K562 (cell line): ENCODE measurements at regions not wholly inside any gene's neighbourhood (a gene's known extent, or its start where the extent isn't known, plus 50 kb on each side); places are given as distances from the start of the nearest gene placed in this dataset.

Experiments
- ATAC-seq: fragments of 200-7000 bp; cut with Tn5 transposase; 3 replicates; pipeline ENCODE4 v1.9.1; 2020; ENCODE audit warnings: moderate library complexity
- BruUV-seq: library from RNA; stranded (reverse); fragments of 400-500 nt; replicated peaks from 2 replicates; lab custom pipeline; 2021; lab: Mats Ljungman, UMichigan
- CTCF ChIA-PET: fragments of 300-600 bp; formaldehyde crosslinking; extraction: SDS; loops from one replicate; lab custom pipeline; 2021; ENCODE audit warnings: low intra/inter-chr PET ratio; lab: Yijun Ruan, JAX
- POLR2A ChIA-PET: fragments of 300-600, 350-650 bp; sonication (Branson Sonifier 250); formaldehyde crosslinking; extraction: SDS; loops from one replicate; lab custom pipeline; 2021; ENCODE audit warnings: antibody characterized with exemption, inconsistent platforms; lab: Yijun Ruan, JAX
- DNase-seq, 4 experiments: peaks; one replicate each; pipeline versions ENCODE4 v3.0.0 to v3.0.0-alpha.2; 2011 to 2018; ENCODE audit warnings: low spot score in 3 of 4, mixed read lengths in 3 of 4; ENCODE audit errors: extremely low read depth in 1 of 4
- FAIRE-seq: peaks from 2 replicates; lab custom pipeline; 2011; peaks lifted over from hg19 to GRCh38; lab: Jason Lieb, UNC
- H2AFZ ChIP-seq: 2 replicates; pipeline ENCODE4 v1.6.0; 2011; ENCODE audit warnings: low read depth, low read length, control low read depth, inconsistent platforms
- H3K27ac ChIP-seq: fragments of 200-600 bp; 3 replicates; pipeline ENCODE4 v1.8.0; 2011; ENCODE audit warnings: low read depth, mild to moderate bottlenecking, control low read depth, inconsistent platforms, low read length, moderate library complexity, mixed read lengths; ENCODE audit errors: extremely low read depth
- H3K27me3 ChIP-seq, 2 experiments: fragments of 300-600 bp in 1 of 2; 2 replicates in 1 of 2; 3 replicates in 1 of 2; pipeline versions ENCODE4 v1.6.0 to v1.8.0; 2011; ENCODE audit warnings: inconsistent platforms in 2 of 2, low read length in 2 of 2, mild to moderate bottlenecking in 1 of 2, mixed read lengths in 1 of 2, moderate library complexity in 1 of 2; ENCODE audit not compliant: control insufficient read depth in 2 of 2, insufficient read depth in 2 of 2
- H3K36me3 ChIP-seq: fragments of 300-600 bp; 3 replicates; pipeline ENCODE4 v1.8.0; 2011; ENCODE audit warnings: mild to moderate bottlenecking, low read length, inconsistent platforms; ENCODE audit not compliant: control insufficient read depth, insufficient read depth
- H3K4me1 ChIP-seq, 2 experiments: fragments of 200-600 bp in 1 of 2; replicated peaks in 1 of 2; 2 replicates in 1 of 2; 3 replicates in 1 of 2; pipeline versions ENCODE4 v1.5.1 to v1.8.0; 2011; ENCODE audit warnings: inconsistent platforms in 2 of 2, low read length in 2 of 2, mild to moderate bottlenecking in 1 of 2, mixed read lengths in 1 of 2, moderate library complexity in 1 of 2; ENCODE audit not compliant: control insufficient read depth in 2 of 2, insufficient read depth in 2 of 2
- H3K4me2 ChIP-seq: 2 replicates; pipeline ENCODE4 v1.6.1; 2011; ENCODE audit warnings: low read length, control low read depth, inconsistent platforms, mixed read lengths; ENCODE audit not compliant: insufficient read depth
- H3K4me3 ChIP-seq: fragments of 200-600 bp; sonication (generic), shearing (Covaris generic); 2 replicates; pipeline ENCODE4 v1.5.1; 2016; ENCODE audit warnings: control low read depth, inconsistent platforms
- H3K79me2 ChIP-seq: fragments of 200-600 bp; 3 replicates; pipeline ENCODE4 v1.8.0; 2011; ENCODE audit warnings: low read length, inconsistent platforms; ENCODE audit not compliant: control insufficient read depth, insufficient read depth
- H3K9ac ChIP-seq, 2 experiments: 2 replicates each; pipeline versions ENCODE4 v1.6.0 to v1.6.1; 2011; ENCODE audit warnings: low read depth in 2 of 2, low read length in 2 of 2, control low read depth in 1 of 2, inconsistent platforms in 1 of 2, mild to moderate bottlenecking in 1 of 2, mixed read lengths in 1 of 2; ENCODE audit not compliant: insufficient read depth in 1 of 2
- H3K9me1 ChIP-seq: one replicate; pipeline ENCODE4 v1.6.0; 2011; ENCODE audit warnings: inconsistent platforms, mild to moderate bottlenecking, low read length, moderate library complexity; ENCODE audit not compliant: control insufficient read depth, insufficient read depth
- H3K9me3 ChIP-seq: replicated peaks from 2 replicates; pipeline ENCODE4 v1.5.1; 2011; ENCODE audit warnings: low read depth, low read length, inconsistent platforms; ENCODE audit not compliant: control insufficient read depth, insufficient read depth
- H4K20me1 ChIP-seq: replicated peaks from 2 replicates; pipeline ENCODE4 v1.6.1; 2011; ENCODE audit warnings: low read length, inconsistent platforms, mixed read lengths; ENCODE audit not compliant: control insufficient read depth, insufficient read depth
- ARHGAP35 ChIP-seq: fragments of 450-650 bp; IDR thresholded peaks from 2 replicates; pipeline ENCODE4 v1.6.1; 2018; ENCODE audit not compliant: partially characterized antibody
- ARID2 ChIP-seq: fragments of 450-650 bp; IDR thresholded peaks from 2 replicates; pipeline ENCODE4 v1.6.1; 2017; ENCODE audit warnings: antibody characterized with exemption, mild to moderate bottlenecking
- C11orf30 ChIP-seq: fragments of 450-650 bp; IDR thresholded peaks from 2 replicates; pipeline ENCODE4 v1.6.1; 2016; ENCODE audit warnings: low read depth, mild to moderate bottlenecking
- CHD4 ChIP-seq: fragments of 200-600 bp; sonication (generic); IDR thresholded peaks from 3 replicates; pipeline ENCODE4 v1.6.1; 2012; ENCODE audit warnings: low read depth, mild to moderate bottlenecking, mixed read lengths, low read length, inconsistent platforms; ENCODE audit not compliant: insufficient read depth, insufficient replicate concordance, poor library complexity, severe bottlenecking
- DACH1 ChIP-seq: fragments of 450-650 bp; IDR thresholded peaks from 2 replicates; pipeline ENCODE4 v1.6.1; 2018; ENCODE audit not compliant: partially characterized antibody
- JUN ChIP-seq, 2 experiments: sonication (generic) in 1 of 2; formaldehyde crosslinking in 1 of 2; IDR thresholded peaks; 2 replicates each; pipeline versions ENCODE4 v1.6.1 to v1.8.0; 2012 to 2022; ENCODE audit warnings: borderline replicate concordance in 2 of 2, mild to moderate bottlenecking in 2 of 2, improper control_type of control experiment in 1 of 2, low read depth in 1 of 2, low read length in 1 of 2, missing genetic modification reagents in 1 of 2
- KAT2B ChIP-seq: IDR thresholded peaks from one replicate; pipeline ENCODE4 v1.6.1; 2012; ENCODE audit warnings: low read depth, mild to moderate bottlenecking, control low read depth, inconsistent platforms, low read length, moderate library complexity
- MAFF ChIP-seq: IDR thresholded peaks from 2 replicates; pipeline ENCODE4 v1.6.1; 2012; ENCODE audit warnings: low read length, improper control_type of control experiment
- MAFG ChIP-seq: fragments of 450-650 bp; conservative IDR thresholded peaks from 2 replicates; pipeline ENCODE4 v1.6.1; 2016; ENCODE audit warnings: missing genetic modification characterization, missing compliant biosample characterization
- MAFK ChIP-seq: IDR thresholded peaks from 2 replicates; pipeline ENCODE4 v1.6.1; 2011; ENCODE audit warnings: low read length, improper control_type of control experiment
- RAD21 ChIP-seq, 2 experiments: fragments of 250-450 bp in 1 of 2; fragments of 450-650 bp in 1 of 2; sonication (Bioruptor Pico) in 1 of 2; formaldehyde crosslinking in 1 of 2; IDR thresholded peaks in 1 of 2; conservative IDR thresholded peaks in 1 of 2; 2 replicates each; pipeline versions ENCODE4 v1.4.0 to v1.8.0; 2020 to 2022; ENCODE audit warnings: mild to moderate bottlenecking in 2 of 2, moderate library complexity in 1 of 2
- SAFB ChIP-seq: fragments of 200-400 bp; formaldehyde crosslinking; IDR thresholded peaks from 2 replicates; pipeline ENCODE4 v1.6.1; 2017; ENCODE audit warnings: low read depth, low read length, borderline replicate concordance
- SNRNP70 ChIP-seq: fragments of 200-400 bp; formaldehyde crosslinking; optimal IDR thresholded peaks from 2 replicates; pipeline ENCODE3; 2017; ENCODE audit warnings: low read depth, low read length
- ZNF316 ChIP-seq: fragments of 450-650 bp; IDR thresholded peaks from 2 replicates; pipeline ENCODE4 v1.6.1; 2016
- WGBS: fragments of 100-300 bp; shearing (Covaris generic); methylation state at CpG from one replicate; pipeline ENCODE4 v1.1.6; 2016; ENCODE audit warnings: low coverage, mixed read lengths; ENCODE audit not compliant: insufficient coverage; ENCODE audit errors: missing lambda C conversion rate; 5-methylcytosine and 5-hydroxymethylcytosine counted together
- in situ Hi-C: fragments of 300-500 bp; cut with MboI; formaldehyde crosslinking; loops from 4 replicates; pipeline ENCODE4 v1.15.0; 2018; ENCODE audit warnings: inconsistent platforms, mixed read lengths
- intact Hi-C: fragments of 100-400 bp; cut with micrococcal nuclease; formaldehyde crosslinking; loops from 2 replicates; pipeline ENCODE4 v1.14.2; 2022

DNA sequence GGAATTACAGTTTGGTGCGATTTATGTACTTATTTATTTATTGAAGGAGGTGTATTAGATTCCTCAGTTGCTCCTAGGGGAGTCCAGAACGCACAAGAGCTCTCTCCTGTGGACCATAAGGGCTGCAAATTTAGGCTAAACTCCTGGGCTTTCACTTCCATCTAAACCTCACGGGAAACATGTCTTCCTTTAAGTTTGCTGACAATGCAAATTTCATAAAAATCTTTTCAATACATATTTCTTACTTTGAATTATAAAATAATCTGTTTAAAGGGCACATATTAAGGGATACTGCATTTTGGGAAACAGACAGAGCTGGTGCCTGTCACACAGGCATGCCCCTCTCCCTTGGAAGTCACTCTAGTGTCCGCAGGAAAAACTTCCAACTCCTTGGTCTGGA is 438.0 kb upstream of the CPEB2 start:
- in situ Hi-C loops (no loop called here), intact Hi-C loops (no loop called here)
- H3K27me3 ChIP-seq, result no peaks in the 10 kb centered on the region
- no TSS peak for BruUV-seq
- DNase-seq (no peak), ATAC-seq (no peak), FAIRE-seq (no peak)
- peak; percentile 87 for TF ChIP-seq MAFF
- no peak for TF ChIP-seq SNRNP70
- TF ChIP-seq ZNF316, result peak; percentile 80
- TF ChIP-seq CHD4, result no peak
- TF ChIP-seq C11orf30, result peak; percentile 59; the same call in 1 of the 2 replicates
- TF ChIP-seq ARHGAP35, result no peak
- TF ChIP-seq MAFG (tag), result peak; percentile 73
- TF ChIP-seq ARID2, result no peak
- TF ChIP-seq JUN (IDR thresholded peaks at IDR 0.05; ENCODE audit: borderline replicate concordance, low read depth, low read length), result no peak
- no peak for TF ChIP-seq JUN (CRISPR knock-in tag; IDR thresholded peaks at IDR 0.05; ENCODE audit: borderline replicate concordance)
- TF ChIP-seq RAD21 (CRISPR knock-in tag; conservative IDR thresholded peaks at IDR 0.05 in 1 of 2, IDR thresholded peaks at IDR 0.05 in 1 of 2), result no peak
- peak; percentile 91 for TF ChIP-seq MAFK
- no peak for TF ChIP-seq KAT2B
- no peak for TF ChIP-seq SAFB
- no peak for TF ChIP-seq DACH1
- H3K9ac ChIP-seq, result no peak overlapping the region
- no peaks in the 10 kb centered on the region for H3K9me1 ChIP-seq
- WGBS, result 4% methylated on average over 4 of the region's 4 CpGs
- no peaks in the 10 kb centered on the region for H3K9me3 ChIP-seq
- no peaks in the 10 kb centered on the region for H4K20me1 ChIP-seq
- H3K27ac ChIP-seq, result no peak overlapping the region
- no peaks in the 10 kb centered on the region for H3K4me1 ChIP-seq
- H3K36me3 ChIP-seq, result no peaks in the 10 kb centered on the region
- H3K79me2 ChIP-seq, result no peaks in the 10 kb centered on the region
- no peak overlapping the region for H2AFZ ChIP-seq
- ChIA-PET CTCF (no interaction called here), POLR2A (no interaction called here)
- H3K4me2 ChIP-seq, result no peak overlapping the region
- no peak overlapping the region for H3K4me3 ChIP-seq
